OCI-LY7 (cell line): ENCODE measurements at regions not wholly inside any gene's neighbourhood (a gene's known extent, or its start where the extent isn't known, plus 50 kb on each side); places are given as distances from the start of the nearest gene placed in this dataset.

Experiments
- CTCF ChIP-seq: fragments of 200-600 bp; sonication (generic); conservative IDR thresholded peaks from 2 replicates; pipeline ENCODE4 v1.5.1; 2014; ENCODE audit warnings: mild to moderate bottlenecking, antibody characterized with exemption, low read length, moderate library complexity, mixed read lengths
- EZH2phosphoT487 ChIP-seq: fragments of 200-600 bp; sonication (generic); IDR thresholded peaks from 2 replicates; pipeline ENCODE4 v1.6.1; 2018; ENCODE audit warnings: low read depth, borderline replicate concordance, mild to moderate bottlenecking, mixed run types, antibody characterized with exemption, low read length, moderate library complexity, mixed read lengths

GRCh38 chr20:40054311-40054710 lies 634.7 kb downstream of the MAFB start:
- no peak for TF ChIP-seq CTCF
- TF ChIP-seq EZH2phosphoT487, result no peak
